Mononuclear cell (primary cell): ENCODE measurements at regions not wholly inside any gene's neighbourhood (a gene's known extent, or its start where the extent isn't known, plus 50 kb on each side); places are given as distances from the start of the nearest gene placed in this dataset.

ENCODE experiments used
- H3K27me3 ChIP-seq: 2 replicates; pipeline ENCODE4 v1.6.0; 2011; ENCODE audit warnings: low read length, control low read depth; ENCODE audit not compliant: insufficient read depth
- H3K4me1 ChIP-seq: 2 replicates; pipeline ENCODE4 v1.5.1; 2011; ENCODE audit warnings: mild to moderate bottlenecking, low read length, control low read depth; ENCODE audit not compliant: insufficient read depth
- H3K4me3 ChIP-seq: 2 replicates; pipeline ENCODE4 v1.5.1; 2011; ENCODE audit warnings: mild to moderate bottlenecking, low read length, moderate library complexity
- H3K9me3 ChIP-seq: 2 replicates; pipeline ENCODE4 v1.5.1; 2011; ENCODE audit warnings: low read depth, mild to moderate bottlenecking, control low read depth, low read length

DNA sequence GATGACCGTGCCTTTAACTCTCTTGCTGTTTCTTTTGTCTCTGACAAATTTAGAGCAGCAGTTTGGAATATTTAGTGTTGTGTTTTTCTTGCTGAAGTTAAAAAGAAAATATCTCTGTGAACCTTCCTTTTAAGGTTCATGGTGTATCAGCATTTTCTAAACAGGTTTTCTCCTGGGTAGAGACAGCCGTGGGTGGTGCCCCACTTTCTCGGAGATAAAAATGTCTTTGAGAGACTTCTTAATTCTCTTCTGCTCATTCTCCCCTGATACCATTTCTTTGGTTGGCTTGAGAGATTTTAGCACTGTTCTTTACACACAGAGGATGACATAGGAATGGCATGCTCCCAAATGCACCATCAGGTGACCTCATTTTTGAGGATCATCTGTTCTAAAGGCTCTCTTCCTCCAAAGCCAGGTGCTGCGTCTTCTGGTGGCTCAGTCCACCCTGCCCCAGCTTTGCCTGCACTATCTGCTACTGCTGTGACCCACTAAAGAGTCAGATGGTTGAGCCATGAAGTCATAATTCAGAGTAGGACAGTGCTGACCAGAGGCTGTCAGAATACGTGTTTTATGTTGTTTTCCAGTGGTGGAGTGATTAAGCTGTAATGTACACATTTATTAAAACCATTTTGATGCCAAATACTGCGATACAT lies 90.3 kb upstream of the SLC10A2 start:
- Histone ChIP-seq H3K4me1 (no peaks in the 10 kb centered on the region), H3K27me3 (no peaks in the 10 kb centered on the region), H3K9me3 (no peaks in the 10 kb centered on the region), H3K4me3 (no peak overlapping the region)

DNA sequence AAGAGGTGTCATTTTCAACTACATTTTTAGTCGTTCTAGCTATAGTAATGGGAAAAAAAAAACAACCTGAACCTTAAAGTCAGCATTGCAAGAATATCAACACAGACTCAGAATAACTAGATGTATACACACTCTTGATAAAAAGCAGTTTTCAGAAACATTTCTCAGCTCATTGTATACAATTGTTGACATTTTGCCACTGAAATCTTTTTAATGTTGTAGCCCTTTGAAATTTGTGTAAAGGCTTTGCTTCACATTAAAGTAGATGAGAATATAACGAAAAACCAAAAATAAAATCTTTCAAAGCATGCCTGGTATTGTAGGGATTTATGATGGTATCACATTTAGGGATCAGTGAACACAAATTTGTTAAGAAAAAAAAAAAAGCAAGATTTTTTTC lies 87.2 kb upstream of the SLC10A2 start:
- H3K4me1 ChIP-seq: no peaks in the 10 kb centered on the region
- no peaks in the 10 kb centered on the region for H3K9me3 ChIP-seq
- H3K27me3 ChIP-seq: no peaks in the 10 kb centered on the region
- no peak overlapping the region for H3K4me3 ChIP-seq

GRCh38 chr13:103147961-103148360 lies 81.7 kb upstream of the SLC10A2 start:
- H3K4me1 ChIP-seq: no peaks in the 10 kb centered on the region
- no peaks in the 10 kb centered on the region for H3K27me3 ChIP-seq
- no peak overlapping the region for H3K4me3 ChIP-seq
- no peaks in the 10 kb centered on the region for H3K9me3 ChIP-seq

GRCh38 chr13:103145442-103145841 lies 79.2 kb upstream of the SLC10A2 start:
- no peaks in the 10 kb centered on the region for H3K27me3 ChIP-seq
- H3K9me3 ChIP-seq: no peaks in the 10 kb centered on the region
- H3K4me3 ChIP-seq: no peak overlapping the region
- no peaks in the 10 kb centered on the region for H3K4me1 ChIP-seq

- H3K4me1 ChIP-seq: no peaks in the 10 kb centered on the region
- no peak overlapping the region for H3K4me3 ChIP-seq
- H3K9me3 ChIP-seq: no peaks in the 10 kb centered on the region
- H3K27me3 ChIP-seq: no peaks in the 10 kb centered on the region
Observed at GRCh38 chr13:103143432-103143831, 77.2 kb upstream of the SLC10A2 start.

DNA sequence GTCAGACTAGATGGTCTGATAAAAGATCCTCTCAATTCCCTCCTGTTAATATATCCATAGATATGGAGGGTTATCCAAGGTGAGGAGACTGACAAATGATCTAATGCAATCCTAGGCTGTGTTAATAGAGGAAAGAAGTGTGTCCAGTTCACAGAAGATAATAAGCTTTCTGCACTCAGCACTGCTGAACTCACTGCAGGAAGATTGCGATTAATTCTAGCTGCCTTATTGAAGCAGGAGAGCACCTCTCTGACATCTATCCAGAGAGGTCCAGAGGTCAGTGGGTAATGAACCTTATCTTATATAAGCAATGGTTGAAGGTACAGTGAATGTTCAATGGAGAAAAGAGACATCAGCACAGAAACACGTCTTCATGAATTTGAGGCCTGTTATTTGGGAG lies 75.9 kb upstream of the SLC10A2 start:
- no peaks in the 10 kb centered on the region for H3K9me3 ChIP-seq
- no peaks in the 10 kb centered on the region for H3K4me1 ChIP-seq

GRCh38 chr13:103140001-103140671 lies 73.9 kb upstream of the SLC10A2 start:
- Histone ChIP-seq H3K9me3 (no peaks in the 10 kb centered on the region), H3K4me1 (no peaks in the 10 kb centered on the region), H3K27me3 (no peaks in the 10 kb centered on the region), H3K4me3 (no peak overlapping the region)

More for the DNA sequence above, 75.9 kb upstream of the SLC10A2 start:
- Histone ChIP-seq H3K4me3 (no peak overlapping the region), H3K27me3 (no peaks in the 10 kb centered on the region)

DNA sequence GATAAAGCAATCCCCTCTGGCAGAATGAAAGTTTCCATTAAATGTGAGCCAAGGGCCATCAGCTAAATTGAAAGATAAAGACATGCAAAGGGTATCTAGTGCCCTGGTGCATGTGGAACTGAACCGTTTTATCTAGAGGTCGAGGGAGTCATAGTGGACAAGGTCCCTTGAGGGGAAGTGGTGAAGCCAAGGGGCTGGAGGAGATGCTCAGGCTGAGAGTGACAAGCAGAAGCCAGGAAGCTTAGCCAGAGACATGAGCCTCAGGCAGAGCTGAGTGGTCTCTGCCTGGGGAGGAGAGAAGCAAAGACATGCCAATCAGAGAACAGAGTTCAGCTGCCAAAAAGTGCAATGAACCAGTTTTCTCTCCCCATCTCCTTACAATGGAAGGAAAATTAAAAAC lies 68.1 kb upstream of the SLC10A2 start:
- Histone ChIP-seq H3K4me3 (no peak overlapping the region), H3K4me1 (no peaks in the 10 kb centered on the region), H3K9me3 (no peaks in the 10 kb centered on the region), H3K27me3 (no peaks in the 10 kb centered on the region)

DNA sequence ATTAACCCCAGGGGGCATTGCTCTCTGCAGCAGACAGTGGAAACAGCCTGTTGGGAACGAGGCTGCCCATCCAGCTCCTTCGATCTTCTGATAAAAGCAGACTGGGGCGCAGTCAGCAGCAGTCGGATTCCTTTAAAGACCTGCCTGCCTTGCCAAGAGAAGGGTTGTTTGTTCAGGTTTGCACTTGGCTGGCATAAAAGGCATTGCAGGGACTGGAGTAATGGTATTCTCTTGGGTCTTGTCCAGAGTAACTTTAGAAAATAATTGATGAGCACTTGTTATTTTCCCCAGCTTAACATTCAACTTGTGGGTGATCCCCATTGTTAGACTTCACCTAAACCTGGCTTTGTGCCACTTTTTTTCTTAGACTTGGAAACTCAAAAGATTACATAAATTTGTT lies 67.3 kb upstream of the SLC10A2 start:
- Histone ChIP-seq H3K27me3 (no peaks in the 10 kb centered on the region), H3K4me1 (no peaks in the 10 kb centered on the region), H3K9me3 (no peaks in the 10 kb centered on the region), H3K4me3 (no peak overlapping the region)

DNA sequence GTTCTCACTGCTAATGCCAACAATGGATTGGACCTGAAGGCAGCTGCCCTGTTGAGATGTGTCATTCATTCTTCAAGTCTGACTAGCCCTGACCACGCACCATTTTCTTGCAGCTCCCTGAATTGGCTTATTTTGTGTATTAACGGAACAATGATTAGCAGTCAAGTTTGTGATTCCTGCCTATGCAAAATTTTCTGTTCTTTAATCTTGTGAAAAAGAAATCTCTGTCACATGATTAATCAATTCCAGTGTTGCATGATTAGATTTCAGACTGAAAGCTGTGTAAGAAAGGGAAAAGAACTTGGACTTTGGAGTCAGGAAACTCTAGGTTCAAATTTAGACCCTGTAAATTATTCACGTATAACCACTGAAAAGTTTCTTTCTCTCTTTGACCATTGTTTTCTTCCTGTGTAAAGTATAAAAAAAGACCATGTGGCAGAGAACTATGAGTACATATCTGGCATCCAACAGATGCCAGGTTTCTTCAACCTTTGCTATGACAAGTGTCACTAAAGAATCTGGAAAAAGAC lies 64.5 kb upstream of the SLC10A2 start:
- H3K9me3 ChIP-seq: no peaks in the 10 kb centered on the region
- no peaks in the 10 kb centered on the region for H3K27me3 ChIP-seq
- H3K4me3 ChIP-seq: no peak overlapping the region
- no peaks in the 10 kb centered on the region for H3K4me1 ChIP-seq

DNA sequence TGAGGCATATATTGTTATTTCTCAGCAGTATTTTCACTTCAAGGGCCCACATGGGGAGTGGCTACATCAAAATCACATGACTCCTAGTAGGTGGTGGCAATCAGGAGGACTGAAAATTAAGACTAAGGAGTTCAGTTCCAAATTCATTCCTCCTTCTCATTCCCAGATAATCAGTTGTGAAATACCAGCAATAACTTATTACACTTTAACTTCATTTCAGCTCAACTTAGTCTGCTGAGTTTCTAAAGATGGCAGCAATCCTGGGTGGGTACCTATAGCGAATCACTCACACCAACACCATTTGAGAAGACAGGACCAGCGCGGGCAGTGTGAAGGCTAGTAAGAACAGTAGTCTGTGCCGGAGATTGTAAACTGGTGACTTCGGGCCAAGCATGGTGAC lies 63.9 kb upstream of the SLC10A2 start:
- H3K27me3 ChIP-seq: no peaks in the 10 kb centered on the region
- no peak overlapping the region for H3K4me3 ChIP-seq
- H3K9me3 ChIP-seq: no peaks in the 10 kb centered on the region
- no peaks in the 10 kb centered on the region for H3K4me1 ChIP-seq
